ENCODE measurements at regions not wholly inside any gene's neighbourhood (a gene's known extent, or its start where the extent isn't known, plus 50 kb on each side); places are given as distances from the start of the nearest gene placed in this dataset.

DNA sequence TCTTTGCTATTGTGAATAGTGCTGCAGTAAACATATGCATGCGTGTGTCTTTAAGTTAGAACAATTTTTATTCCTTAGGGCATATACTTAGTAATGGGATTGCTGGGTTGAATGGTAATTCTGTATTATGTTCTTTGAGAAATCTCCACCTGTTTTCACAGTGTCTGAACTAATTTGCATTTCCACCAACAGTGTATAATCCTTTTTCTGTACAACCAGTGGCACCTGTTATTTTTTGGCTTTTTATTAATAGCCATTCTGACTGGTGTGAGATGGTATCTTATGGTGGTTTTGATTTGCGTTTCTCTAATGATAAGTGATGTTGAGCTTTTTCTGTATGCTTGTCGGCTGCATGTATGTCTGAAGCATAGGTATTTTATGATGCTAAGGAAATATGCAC lies 820.8 kb upstream of the MAP3K7 start:
- no peaks in the 10 kb centered on the region for H3K36me3 ChIP-seq
- TF ChIP-seq Cebpa-rat (IDR thresholded peaks at IDR 0.05) = no peak

DNA sequence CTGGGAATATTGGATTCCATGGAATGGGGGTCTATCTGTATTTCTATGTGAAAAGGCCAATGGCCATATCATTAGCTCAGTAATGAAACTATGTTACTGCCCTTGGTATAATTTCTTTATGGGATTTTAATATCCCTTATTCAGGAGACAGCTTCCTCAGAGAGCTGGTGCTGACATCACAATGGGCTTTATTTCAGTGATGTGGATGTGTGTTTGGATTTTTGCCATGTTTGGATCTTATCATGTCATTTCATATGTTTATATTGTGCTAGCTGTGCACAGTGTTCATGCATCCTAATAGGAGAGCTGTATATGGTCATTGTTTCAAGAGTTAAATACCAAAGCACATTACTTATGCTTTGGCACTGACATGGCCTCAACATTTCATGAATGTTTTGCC lies 806.1 kb upstream of the MAP3K7 start:
- Histone ChIP-seq H3K27me3 (no peaks in the 10 kb centered on the region), H3K4me3 (no peak overlapping the region), H3K9me3 (no peaks in the 10 kb centered on the region), H4K20me1 (no peaks in the 10 kb centered on the region), H3K36me3 (no peaks in the 10 kb centered on the region), H3K4me1 (no peaks in the 10 kb centered on the region), H3K27ac (no peak overlapping the region), H3K9ac (no peak overlapping the region), H3K4me2 (no peak overlapping the region)
- no peak for TF ChIP-seq Cebpa-rat (IDR thresholded peaks at IDR 0.05)

More for the DNA sequence above, 820.8 kb upstream of the MAP3K7 start:
- no peaks in the 10 kb centered on the region for H4K20me1 ChIP-seq
- H3K9me3 ChIP-seq = no peaks in the 10 kb centered on the region
- H3K27ac ChIP-seq = no peak overlapping the region
- no peaks in the 10 kb centered on the region for H3K27me3 ChIP-seq
- H3K9ac ChIP-seq = no peak overlapping the region
- H3K4me1 ChIP-seq = no peaks in the 10 kb centered on the region
- H3K4me3 ChIP-seq = no peak overlapping the region
- no peak overlapping the region for H3K4me2 ChIP-seq

DNA sequence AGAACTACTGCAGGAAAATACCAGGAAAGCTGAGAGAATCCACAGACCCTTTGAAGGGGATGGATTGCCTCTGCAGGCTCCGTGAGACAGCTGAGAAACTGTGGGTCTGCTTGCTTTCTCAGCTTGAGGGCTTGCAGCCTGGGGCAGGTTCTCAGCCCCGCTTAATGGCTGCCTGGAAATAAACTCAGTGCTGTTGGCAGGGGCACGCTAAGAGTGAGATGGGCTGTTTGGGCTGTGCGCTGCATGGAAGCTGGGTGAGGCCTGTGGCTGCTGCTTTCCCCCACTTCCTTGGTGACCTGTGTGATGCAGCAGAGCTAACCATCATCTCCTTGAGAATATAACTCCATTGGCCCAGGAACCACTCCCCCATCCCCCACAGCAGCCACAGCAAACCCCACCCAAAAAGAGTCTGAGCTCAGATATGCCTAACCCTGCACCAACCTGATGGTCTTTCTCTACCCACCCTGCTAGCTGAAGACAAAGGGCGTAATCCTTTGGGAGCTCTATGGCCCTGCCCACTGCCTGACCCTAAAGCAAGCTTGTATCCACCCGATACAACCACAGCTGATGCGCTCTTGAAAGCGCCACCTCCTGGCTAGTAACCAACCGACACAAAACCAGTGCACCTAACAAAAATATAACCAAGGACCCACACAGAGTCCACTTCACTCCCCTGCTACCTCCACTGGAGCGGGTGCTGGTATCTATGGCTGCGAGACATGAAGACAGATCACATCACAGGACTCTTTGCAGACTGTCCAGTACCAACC lies 800.6 kb upstream of the MAP3K7 start:
- Histone ChIP-seq H4K20me1 (no peaks in the 10 kb centered on the region), H3K27me3 (no peaks in the 10 kb centered on the region), H3K4me1 (no peaks in the 10 kb centered on the region), H3K9me3 (no peaks in the 10 kb centered on the region), H3K9ac (no peak overlapping the region), H3K36me3 (no peaks in the 10 kb centered on the region), H3K4me2 (no peak overlapping the region), H3K27ac (no peak overlapping the region), H3K4me3 (no peak overlapping the region)
- no peak for TF ChIP-seq Cebpa-rat (IDR thresholded peaks at IDR 0.05)

DNA sequence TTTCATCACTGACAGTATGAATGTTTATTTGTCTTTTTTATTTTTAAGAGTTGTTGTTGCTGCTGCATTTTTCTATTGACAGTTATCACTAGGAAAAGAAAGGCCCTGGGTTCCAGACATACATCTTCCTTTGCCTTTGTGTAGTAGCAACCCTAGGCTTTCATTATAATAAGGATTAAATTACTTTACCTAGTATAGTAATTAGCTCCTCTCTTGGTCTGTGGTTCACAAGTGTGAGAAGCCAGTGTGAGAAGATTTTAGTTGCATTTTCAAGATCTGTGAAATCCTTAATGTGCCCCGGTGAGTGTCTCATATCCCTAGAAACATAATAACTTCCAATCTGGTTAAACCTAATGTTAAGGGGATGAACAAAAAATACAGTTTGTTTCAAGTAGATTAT lies 799.3 kb upstream of the MAP3K7 start:
- no peak overlapping the region for H3K27ac ChIP-seq
- H3K4me1 ChIP-seq = no peaks in the 10 kb centered on the region
- no peaks in the 10 kb centered on the region for H3K36me3 ChIP-seq
- no peak overlapping the region for H3K4me2 ChIP-seq
- H4K20me1 ChIP-seq = no peaks in the 10 kb centered on the region
- no peaks in the 10 kb centered on the region for H3K27me3 ChIP-seq
- H3K9ac ChIP-seq = no peak overlapping the region
- no peaks in the 10 kb centered on the region for H3K9me3 ChIP-seq
- H3K4me3 ChIP-seq = no peak overlapping the region
- TF ChIP-seq Cebpa-rat (IDR thresholded peaks at IDR 0.05) = no peak

DNA sequence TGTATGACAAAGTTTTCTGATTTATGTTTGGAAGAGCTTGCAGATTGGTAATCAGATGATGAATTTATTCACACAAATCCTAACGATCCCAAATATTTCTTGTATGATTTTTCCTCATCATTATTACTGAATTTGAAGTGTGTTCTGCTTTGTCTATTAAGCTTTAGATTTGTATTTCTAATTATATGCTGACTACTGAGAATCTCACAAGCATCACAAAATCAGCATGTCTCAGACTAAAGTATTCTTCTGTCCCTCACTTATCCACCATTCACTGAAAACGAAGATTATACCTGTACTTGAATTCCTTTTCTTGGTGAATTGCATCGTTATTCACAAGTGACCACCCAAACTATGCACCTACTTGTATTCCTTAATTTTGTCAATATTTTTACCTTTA lies 796.3 kb upstream of the MAP3K7 start:
- H4K20me1 ChIP-seq = no peaks in the 10 kb centered on the region
- no peak overlapping the region for H3K4me3 ChIP-seq
- no peaks in the 10 kb centered on the region for H3K9me3 ChIP-seq

DNA sequence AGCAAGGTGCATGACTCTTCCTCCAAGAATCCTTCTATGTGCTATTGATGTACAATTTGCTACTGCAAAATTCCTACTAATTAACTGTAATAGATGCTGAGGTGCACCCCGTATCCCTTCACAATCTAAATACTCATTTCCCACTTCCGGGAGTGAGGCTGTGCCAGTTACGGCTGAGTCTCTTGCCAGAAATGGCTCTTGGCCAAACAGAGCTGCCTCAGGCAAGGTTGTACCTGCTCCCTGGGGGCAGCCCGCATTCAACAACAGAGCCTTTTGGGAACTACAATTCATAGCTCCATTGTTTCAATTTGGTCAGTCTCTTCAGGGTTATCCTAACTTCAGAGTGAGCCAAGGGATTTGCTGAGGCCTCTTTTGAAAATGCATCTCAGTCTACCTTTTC lies 789.8 kb upstream of the MAP3K7 start:
- no peak overlapping the region for H3K27ac ChIP-seq
- no peaks in the 10 kb centered on the region for H3K36me3 ChIP-seq
- H3K9ac ChIP-seq = no peak overlapping the region
- H3K9me3 ChIP-seq = no peaks in the 10 kb centered on the region
- H3K4me2 ChIP-seq = no peak overlapping the region
- no peak overlapping the region for H3K4me3 ChIP-seq
- no peaks in the 10 kb centered on the region for H3K4me1 ChIP-seq
- H4K20me1 ChIP-seq = no peaks in the 10 kb centered on the region
- no peaks in the 10 kb centered on the region for H3K27me3 ChIP-seq
- no peak for TF ChIP-seq Cebpa-rat (IDR thresholded peaks at IDR 0.05)

More for the DNA sequence above, 796.3 kb upstream of the MAP3K7 start:
- Histone ChIP-seq H3K27ac (no peak overlapping the region), H3K4me2 (no peak overlapping the region), H3K36me3 (no peaks in the 10 kb centered on the region), H3K27me3 (no peaks in the 10 kb centered on the region), H3K4me1 (no peaks in the 10 kb centered on the region), H3K9ac (no peak overlapping the region)
- TF ChIP-seq Cebpa-rat (IDR thresholded peaks at IDR 0.05) = no peak

DNA sequence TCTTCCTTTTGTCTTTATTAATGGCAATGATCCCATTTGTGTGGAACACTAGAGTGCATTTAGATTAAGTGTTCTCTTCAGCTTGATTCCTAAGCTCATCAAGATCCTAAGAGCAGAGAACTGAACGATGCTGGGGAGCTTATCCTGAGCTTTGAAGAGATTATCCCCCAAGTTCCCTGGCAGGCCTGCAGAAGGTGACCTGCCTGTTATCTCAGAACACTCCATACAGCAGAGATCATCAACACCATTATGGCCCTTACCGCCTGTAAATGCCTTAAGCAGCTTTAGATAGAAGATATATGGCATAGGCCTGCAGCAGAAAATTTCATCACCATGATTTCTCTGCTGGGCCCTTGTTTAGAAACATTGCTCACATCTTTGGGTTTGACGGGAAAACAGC lies 779.9 kb upstream of the MAP3K7 start:
- Histone ChIP-seq H3K9ac (no peak overlapping the region), H3K27ac (no peak overlapping the region), H3K4me1 (no peaks in the 10 kb centered on the region), H3K4me2 (no peak overlapping the region), H3K36me3 (no peaks in the 10 kb centered on the region), H3K27me3 (no peaks in the 10 kb centered on the region), H4K20me1 (no peaks in the 10 kb centered on the region), H3K9me3 (no peaks in the 10 kb centered on the region), H3K4me3 (no peak overlapping the region)
- no peak for TF ChIP-seq Cebpa-rat (IDR thresholded peaks at IDR 0.05)

DNA sequence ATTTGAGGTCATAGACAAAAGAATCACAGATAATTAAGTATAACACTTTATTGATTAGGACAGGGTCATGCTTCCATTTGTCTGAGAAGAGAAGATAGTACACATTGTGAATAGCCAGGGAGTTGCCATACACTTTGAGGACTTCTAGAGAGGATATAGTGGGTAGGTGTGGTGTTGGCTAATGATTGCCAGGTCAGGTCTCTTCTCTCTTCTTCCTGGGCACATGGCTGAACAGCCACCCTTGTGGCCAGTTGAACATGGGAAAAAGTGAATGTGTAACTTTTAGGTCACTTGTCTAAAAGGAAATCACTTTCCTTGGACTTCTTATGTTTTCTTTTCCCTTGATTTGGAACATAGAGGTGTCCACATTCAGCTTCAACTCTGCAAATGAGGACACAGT lies 772.1 kb upstream of the MAP3K7 start:
- Histone ChIP-seq H3K9me3 (no peaks in the 10 kb centered on the region), H3K4me2 (no peak overlapping the region), H3K4me1 (no peaks in the 10 kb centered on the region), H3K27me3 (no peaks in the 10 kb centered on the region), H3K9ac (no peak overlapping the region), H3K36me3 (no peaks in the 10 kb centered on the region), H4K20me1 (no peaks in the 10 kb centered on the region), H3K27ac (no peak overlapping the region), H3K4me3 (no peak overlapping the region)
- no peak for TF ChIP-seq Cebpa-rat (IDR thresholded peaks at IDR 0.05)

DNA sequence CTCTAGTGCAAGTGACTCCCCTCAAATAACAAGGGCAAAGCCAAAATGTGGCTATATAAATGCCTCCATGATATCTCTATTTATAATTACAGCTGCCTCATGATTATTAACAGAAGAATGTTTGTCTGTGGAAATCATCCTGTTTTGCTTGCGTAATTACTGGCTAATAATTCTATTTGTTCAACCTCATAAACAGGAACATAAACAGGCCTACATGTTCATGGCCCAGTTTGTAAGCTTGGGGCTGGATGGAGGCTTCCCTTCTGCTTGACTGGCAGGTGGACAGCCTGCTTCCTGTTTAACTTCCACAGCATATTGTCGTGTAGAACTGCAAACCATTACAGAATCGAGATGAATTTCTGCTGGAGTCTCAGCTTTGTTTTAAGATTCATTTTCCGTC lies 766.0 kb upstream of the MAP3K7 start:
- Histone ChIP-seq H3K9ac (no peak overlapping the region), H3K9me3 (no peaks in the 10 kb centered on the region), H3K4me3 (no peak overlapping the region), H3K4me1 (no peaks in the 10 kb centered on the region), H3K36me3 (no peaks in the 10 kb centered on the region), H3K4me2 (no peak overlapping the region), H3K27ac (no peak overlapping the region), H3K27me3 (no peaks in the 10 kb centered on the region), H4K20me1 (no peaks in the 10 kb centered on the region)
- no peak for TF ChIP-seq Cebpa-rat (IDR thresholded peaks at IDR 0.05)

DNA sequence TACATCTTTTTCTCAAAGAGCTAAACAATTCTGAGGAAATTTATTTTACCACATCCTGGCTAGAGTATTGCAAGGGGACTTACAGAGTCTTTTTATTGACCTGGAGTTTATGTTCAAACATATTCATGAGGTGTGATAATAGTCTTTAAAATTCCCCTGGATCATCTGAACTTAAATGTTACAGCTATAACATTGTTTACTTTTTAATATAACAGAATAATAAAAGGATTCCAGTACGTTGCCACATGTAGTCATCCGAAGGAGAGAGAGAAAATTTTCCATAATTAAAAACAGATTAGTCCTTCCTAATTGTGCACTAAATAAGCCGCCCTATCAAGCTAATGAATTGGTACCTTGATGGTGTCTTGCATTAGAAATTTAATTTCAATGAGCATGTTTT lies 765.4 kb upstream of the MAP3K7 start:
- Histone ChIP-seq H3K4me3 (no peak overlapping the region), H3K27me3 (no peaks in the 10 kb centered on the region), H3K27ac (no peak overlapping the region), H3K9me3 (no peaks in the 10 kb centered on the region), H3K4me2 (no peak overlapping the region), H3K9ac (no peak overlapping the region), H3K4me1 (no peaks in the 10 kb centered on the region), H4K20me1 (no peaks in the 10 kb centered on the region), H3K36me3 (no peaks in the 10 kb centered on the region)
- TF ChIP-seq Cebpa-rat (IDR thresholded peaks at IDR 0.05) = no peak

Measured in BLaER1 (cell line).